Vagina (tissue), 2 donors: ENCODE measurements at regions not wholly inside any gene's neighbourhood (a gene's known extent, or its start where the extent isn't known, plus 50 kb on each side); places are given as distances from the start of the nearest gene placed in this dataset.
"Not testable (repeated sequence)": the region's sequence is repeated elsewhere in the genome, so short reads cannot be mapped to it uniquely, and the experiment has no call there.

Source experiments
- DNase-seq, 2 donors: peaks; one replicate each; pipeline ENCODE4 v3.0.0-alpha.2; 2017; ENCODE audit errors: extremely low spot score in 2 of 2
- H3K27ac ChIP-seq: fragments of 200-600 bp; sonication (generic); one replicate; pipeline ENCODE4 v1.5.1; 2019
- H3K27me3 ChIP-seq: fragments of 200-600 bp; sonication (generic); one replicate; pipeline ENCODE4 v1.5.1; 2019
- H3K36me3 ChIP-seq, 2 donors: fragments of 200-600 bp; sonication (generic); one replicate each; pipeline ENCODE4 v1.5.1; 2017 to 2019
- H3K4me1 ChIP-seq: fragments of 200-600 bp; sonication (generic); one replicate; pipeline ENCODE4 v1.5.1; 2019
- H3K4me3 ChIP-seq, 2 donors: fragments of 200-600 bp; sonication (generic); 1 replicate in 1 of 2; 2 replicates in 1 of 2; pipeline ENCODE4 v1.5.1; 2016 to 2019
- H3K9me3 ChIP-seq: fragments of 200-600 bp; sonication (generic); one replicate; pipeline ENCODE4 v1.5.1; 2019
- POLR2A ChIP-seq, 2 donors: fragments of 450-650 bp; IDR thresholded peaks; one replicate each; pipeline ENCODE4 v1.6.1; 2017; ENCODE audit warnings: antibody characterized with exemption in 2 of 2, mild to moderate bottlenecking in 2 of 2, moderate library complexity in 2 of 2
- POLR2AphosphoS5 ChIP-seq, 2 donors: sonication (generic); formaldehyde crosslinking; IDR thresholded peaks; one replicate each; pipeline ENCODE4 v1.9.0; 2017; ENCODE audit warnings: antibody characterized with exemption in 2 of 2, mild to moderate bottlenecking in 2 of 2, low read depth in 1 of 2; ENCODE audit not compliant: insufficient read depth in 1 of 2
- intact Hi-C: fragments of 100-400 bp; cut with DNase I; formaldehyde crosslinking; loops from one replicate; pipeline ENCODE4 v1.15.1; 2023
- TF ChIP-seq, protein P1 (sequence below), 3 experiments: fragments of 450-650 bp in 2 of 3; fragments of 200-600 bp in 1 of 3; sonication (generic) in 1 of 3; IDR thresholded peaks; one replicate each; pipeline ENCODE4 v1.5.1; 2017 to 2019; ENCODE audit warnings: antibody characterized with exemption in 3 of 3, mild to moderate bottlenecking in 2 of 3, moderate library complexity in 2 of 3

GRCh38 chr3:178359728-178360127 is 176.5 kb upstream of the KCNMB2 start:
- no peak overlapping the region for H3K4me3 ChIP-seq
- TF ChIP-seq POLR2AphosphoS5 (IDR thresholded peaks at IDR 0.05; ENCODE audit: insufficient read depth in 1 of 2, low read depth in 1 of 2) (no peak), POLR2A (IDR thresholded peaks at IDR 0.05) (no peak)
- TF ChIP-seq, protein P1, sequence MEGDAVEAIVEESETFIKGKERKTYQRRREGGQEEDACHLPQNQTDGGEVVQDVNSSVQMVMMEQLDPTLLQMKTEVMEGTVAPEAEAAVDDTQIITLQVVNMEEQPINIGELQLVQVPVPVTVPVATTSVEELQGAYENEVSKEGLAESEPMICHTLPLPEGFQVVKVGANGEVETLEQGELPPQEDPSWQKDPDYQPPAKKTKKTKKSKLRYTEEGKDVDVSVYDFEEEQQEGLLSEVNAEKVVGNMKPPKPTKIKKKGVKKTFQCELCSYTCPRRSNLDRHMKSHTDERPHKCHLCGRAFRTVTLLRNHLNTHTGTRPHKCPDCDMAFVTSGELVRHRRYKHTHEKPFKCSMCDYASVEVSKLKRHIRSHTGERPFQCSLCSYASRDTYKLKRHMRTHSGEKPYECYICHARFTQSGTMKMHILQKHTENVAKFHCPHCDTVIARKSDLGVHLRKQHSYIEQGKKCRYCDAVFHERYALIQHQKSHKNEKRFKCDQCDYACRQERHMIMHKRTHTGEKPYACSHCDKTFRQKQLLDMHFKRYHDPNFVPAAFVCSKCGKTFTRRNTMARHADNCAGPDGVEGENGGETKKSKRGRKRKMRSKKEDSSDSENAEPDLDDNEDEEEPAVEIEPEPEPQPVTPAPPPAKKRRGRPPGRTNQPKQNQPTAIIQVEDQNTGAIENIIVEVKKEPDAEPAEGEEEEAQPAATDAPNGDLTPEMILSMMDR (IDR thresholded peaks at IDR 0.05), result no peak
- H3K27ac ChIP-seq, result no peak overlapping the region
- H3K27me3 ChIP-seq, result no peaks in the 10 kb centered on the region
- H3K9me3 ChIP-seq, result no peaks in the 10 kb centered on the region
- no peaks in the 10 kb centered on the region for H3K4me1 ChIP-seq
- no peaks in the 10 kb centered on the region for H3K36me3 ChIP-seq
- intact Hi-C loops, result no loop called here
- no peak for DNase-seq

DNA sequence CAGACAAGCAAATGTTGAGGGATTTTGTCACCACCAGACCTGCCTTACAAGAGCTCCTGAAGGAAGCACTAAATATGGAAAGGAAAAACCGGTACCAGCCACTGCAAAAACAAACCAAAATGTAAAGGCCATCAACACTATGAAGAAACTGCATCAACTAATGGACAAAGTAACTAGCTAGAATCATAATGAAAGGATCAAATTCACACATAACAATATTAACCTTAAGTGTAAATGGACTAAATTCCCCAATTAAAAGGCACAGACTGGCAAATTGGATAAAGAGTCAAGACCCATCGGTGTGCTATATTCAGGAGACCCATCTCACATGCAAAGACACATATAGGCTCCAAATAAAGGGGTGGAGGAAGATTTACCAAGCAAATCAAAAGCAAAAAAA is 173.2 kb upstream of the KCNMB2 start:
- intact Hi-C loops, H3K36me3 ChIP-seq, H3K27ac ChIP-seq, H3K4me1 ChIP-seq, H3K27me3 ChIP-seq, DNase-seq, H3K9me3 ChIP-seq, H3K4me3 ChIP-seq: not testable (repeated sequence)

DNA sequence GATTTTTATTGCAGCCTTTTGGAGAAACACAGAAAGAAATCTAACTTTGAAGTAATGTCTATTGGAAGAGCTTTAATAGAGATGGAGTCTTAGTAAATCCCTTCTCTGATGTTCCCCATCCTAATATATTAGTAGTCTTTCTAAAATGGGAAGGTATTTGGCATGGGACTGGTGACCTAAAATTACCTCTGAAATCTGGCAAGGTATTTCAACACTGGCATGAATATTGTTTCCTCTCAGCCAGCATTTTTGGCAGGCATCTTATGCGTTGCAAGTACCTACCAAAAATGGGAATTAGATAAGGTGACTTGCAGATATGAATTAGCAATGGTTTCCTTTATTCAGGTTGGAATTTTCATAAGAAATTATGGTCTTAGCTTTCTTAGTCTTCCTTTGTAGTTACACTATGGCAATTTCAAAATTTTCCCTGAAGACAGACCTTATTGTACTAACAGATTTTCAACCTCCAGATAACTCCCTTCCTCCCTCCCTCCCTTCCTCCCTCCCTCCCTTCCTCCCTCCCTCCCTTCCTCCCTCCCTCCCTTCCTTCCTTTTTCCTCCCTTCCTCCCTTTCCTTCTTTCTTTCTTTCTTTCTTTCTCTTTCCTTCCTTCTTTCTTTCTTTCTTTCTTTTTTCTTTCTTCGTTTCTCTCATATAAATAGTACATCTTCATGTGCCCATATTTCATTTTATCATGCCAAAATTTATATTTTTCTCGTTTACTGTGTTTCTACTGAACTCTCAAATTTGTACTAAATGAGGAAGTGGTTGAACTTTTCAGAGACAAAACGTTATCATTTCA is 168.2 kb upstream of the KCNMB2 start:
- intact Hi-C loops, result no loop called here
- TF ChIP-seq POLR2AphosphoS5 (IDR thresholded peaks at IDR 0.05; ENCODE audit: insufficient read depth in 1 of 2, low read depth in 1 of 2), result no peak
- TF ChIP-seq POLR2A (IDR thresholded peaks at IDR 0.05), result no peak
- TF ChIP-seq, protein P1 (IDR thresholded peaks at IDR 0.05), result no peak

DNA sequence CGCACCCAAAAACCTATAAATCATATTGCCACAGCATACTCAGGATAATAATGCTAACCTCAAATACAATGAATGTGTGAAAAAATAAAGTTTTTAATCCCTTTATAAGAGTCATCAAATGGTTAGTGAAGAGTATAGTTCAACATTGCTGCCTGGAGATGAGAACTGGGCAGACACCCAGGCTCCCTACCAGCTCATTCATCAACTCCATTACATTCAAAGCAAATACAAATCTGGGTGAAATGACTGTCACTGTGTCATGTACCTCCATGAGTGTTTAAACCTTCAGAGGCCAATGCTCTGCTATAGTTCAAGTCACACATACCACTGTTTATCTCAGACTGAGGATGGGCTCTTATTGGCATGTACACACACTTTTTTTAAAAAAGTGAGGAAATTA is 167.2 kb upstream of the KCNMB2 start:
- Histone ChIP-seq H3K4me1 (peaks cover 6% of the 10 kb centered on the region), H3K27me3 (no peaks in the 10 kb centered on the region), H3K9me3 (no peaks in the 10 kb centered on the region), H3K4me3 (no peak overlapping the region), H3K27ac (no peak overlapping the region), H3K36me3 (no peaks in the 10 kb centered on the region)
- intact Hi-C loops, result no loop called here
- DNase-seq, result no peak
- TF ChIP-seq, protein P1 (IDR thresholded peaks at IDR 0.05), result no peak
- no peak for TF ChIP-seq POLR2A (IDR thresholded peaks at IDR 0.05)
- no peak for TF ChIP-seq POLR2AphosphoS5 (IDR thresholded peaks at IDR 0.05; ENCODE audit: insufficient read depth in 1 of 2, low read depth in 1 of 2)

More for the DNA sequence above, 168.2 kb upstream of the KCNMB2 start:
- Histone ChIP-seq H3K4me3 (no peak overlapping the region), H3K9me3 (no peaks in the 10 kb centered on the region), H3K27ac (no peak overlapping the region), H3K36me3 (no peaks in the 10 kb centered on the region), H3K27me3 (no peaks in the 10 kb centered on the region), H3K4me1 (peaks cover 6% of the 10 kb centered on the region)
- no peak for DNase-seq

DNA sequence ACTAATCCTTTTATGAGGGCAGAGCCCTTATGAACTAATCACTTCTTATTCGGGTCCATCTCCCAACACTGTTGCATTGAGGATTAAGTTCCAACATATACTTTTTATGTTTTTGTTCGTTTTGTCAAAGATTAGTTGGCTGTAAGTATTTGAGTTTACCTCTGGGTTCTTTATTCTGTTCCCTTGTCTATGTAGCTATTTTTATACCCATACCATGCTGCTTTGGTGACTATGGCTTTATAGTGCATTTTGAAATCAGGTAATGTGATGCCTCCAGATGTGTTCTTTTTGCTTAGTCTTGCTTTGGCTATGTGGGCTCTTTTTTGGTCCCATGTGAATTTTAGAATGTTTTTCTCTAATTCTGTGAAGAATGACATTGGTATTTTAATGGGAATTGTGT is 166.4 kb upstream of the KCNMB2 start:
- H3K4me1 ChIP-seq, result peaks cover 6% of the 10 kb centered on the region
- no peak for DNase-seq
- TF ChIP-seq, protein P1 (IDR thresholded peaks at IDR 0.05), result no peak
- TF ChIP-seq POLR2AphosphoS5 (IDR thresholded peaks at IDR 0.05; ENCODE audit: insufficient read depth in 1 of 2, low read depth in 1 of 2), result no peak
- TF ChIP-seq POLR2A (IDR thresholded peaks at IDR 0.05), result no peak
- no peaks in the 10 kb centered on the region for H3K36me3 ChIP-seq
- H3K27me3 ChIP-seq, result no peaks in the 10 kb centered on the region
- no peak overlapping the region for H3K27ac ChIP-seq
- intact Hi-C loops, result no loop called here
- no peak overlapping the region for H3K4me3 ChIP-seq
- H3K9me3 ChIP-seq, result no peaks in the 10 kb centered on the region
